Smooth muscle cell (in vitro differentiated cells): ENCODE measurements at regions not wholly inside any gene's neighbourhood (a gene's known extent, or its start where the extent isn't known, plus 50 kb on each side); places are given as distances from the start of the nearest gene placed in this dataset.

Experiments
- DNase-seq: peaks from one replicate; lab custom pipeline; 2025; ENCODE audit not compliant: unreplicated experiment; lab: John Stamatoyannopoulos, UW
- H2AFZ ChIP-seq: fragments of 200-600 bp; sonication (generic); 2 replicates; pipeline ENCODE4 v1.6.0; 2016; ENCODE audit warnings: antibody characterized with exemption, low read depth, mild to moderate bottlenecking
- H3F3A ChIP-seq: fragments of 200-600 bp; sonication (generic); 2 replicates; pipeline ENCODE4 v1.6.0; 2017; ENCODE audit warnings: antibody characterized with exemption, low read depth
- H3K27ac ChIP-seq: fragments of 200-600 bp; sonication (generic); 2 replicates; pipeline ENCODE4 v1.5.1; 2016; ENCODE audit warnings: low read depth, mild to moderate bottlenecking
- H3K27me3 ChIP-seq: fragments of 200-600 bp; sonication (generic); 2 replicates; pipeline ENCODE4 v1.6.1; 2016; ENCODE audit warnings: low read depth, mild to moderate bottlenecking
- H3K36me3 ChIP-seq: fragments of 200-600 bp; sonication (generic); 2 replicates; pipeline ENCODE4 v1.5.1; 2016; ENCODE audit warnings: low read depth
- H3K4me1 ChIP-seq: fragments of 200-600 bp; sonication (generic); 2 replicates; pipeline ENCODE4 v1.5.1; 2016; ENCODE audit warnings: low read depth
- H3K4me2 ChIP-seq: fragments of 200-600 bp; sonication (generic); 2 replicates; pipeline ENCODE4 v1.6.0; 2016; ENCODE audit warnings: mild to moderate bottlenecking
- H3K4me3 ChIP-seq: fragments of 200-600 bp; sonication (generic); 2 replicates; pipeline ENCODE4 v1.5.1; 2016; ENCODE audit warnings: mild to moderate bottlenecking
- H3K79me2 ChIP-seq: fragments of 200-600 bp; sonication (generic); 2 replicates; pipeline ENCODE4 v1.6.0; 2016; ENCODE audit warnings: low read depth, mild to moderate bottlenecking
- H3K9ac ChIP-seq: fragments of 200-600 bp; sonication (generic); 2 replicates; pipeline ENCODE4 v1.6.0; 2016; ENCODE audit warnings: low read depth
- H3K9me3 ChIP-seq: fragments of 200-600 bp; sonication (generic); replicated peaks from 2 replicates; pipeline ENCODE4 v1.5.1; 2016; ENCODE audit warnings: low read depth
- H4K20me1 ChIP-seq: fragments of 200-600 bp; sonication (generic); 2 replicates; pipeline ENCODE4 v1.6.0; 2016; ENCODE audit warnings: low read depth
- CTCF ChIP-seq: fragments of 200-600 bp; sonication (generic); IDR thresholded peaks from 2 replicates; pipeline ENCODE4 v1.5.1; 2017; ENCODE audit warnings: borderline replicate concordance, mild to moderate bottlenecking, antibody characterized with exemption; ENCODE audit not compliant: insufficient read depth, poor library complexity, severe bottlenecking
- WGBS: methylation state at CpG from one replicate; pipeline ENCODE4 v1.1.7; 2016; ENCODE audit warnings: low lambda C conversion rate; 5-methylcytosine and 5-hydroxymethylcytosine counted together

- 90% methylated on average over 12 of the region's 12 CpGs for WGBS
- no peaks in the 10 kb centered on the region for H4K20me1 ChIP-seq
- no peaks in the 10 kb centered on the region for H3K79me2 ChIP-seq
- H3K27ac ChIP-seq: peak overlapping the region; percentile 77
- H3K9me3 ChIP-seq: no peaks in the 10 kb centered on the region
- H3K36me3 ChIP-seq: no peaks in the 10 kb centered on the region
- peaks cover 7% of the 10 kb centered on the region for H3K4me1 ChIP-seq
- peak overlapping the region; percentile 71 for H3K4me2 ChIP-seq
- no peak overlapping the region for H3K9ac ChIP-seq
- H3F3A ChIP-seq: peaks cover 7% of the 10 kb centered on the region
- H3K4me3 ChIP-seq: no peak overlapping the region
- H2AFZ ChIP-seq: no peak overlapping the region
- no peak for TF ChIP-seq CTCF
- no peak for DNase-seq
- no peaks in the 10 kb centered on the region for H3K27me3 ChIP-seq
Observed at GRCh38 chr1:244162786-244163530, 111.9 kb downstream of the ZBTB18 start.

- H4K20me1 ChIP-seq: no peaks in the 10 kb centered on the region
- no peaks in the 10 kb centered on the region for H3K27me3 ChIP-seq
- H3K4me3 ChIP-seq: peak overlapping the region; percentile 27
- no peak for DNase-seq
- no peak overlapping the region for H3K9ac ChIP-seq
- H3K27ac ChIP-seq: peak overlapping the region; percentile 77
- no peaks in the 10 kb centered on the region for H3K36me3 ChIP-seq
- H3K79me2 ChIP-seq: no peaks in the 10 kb centered on the region
- no peak for TF ChIP-seq CTCF
- peaks cover 7% of the 10 kb centered on the region for H3K4me1 ChIP-seq
- peak overlapping the region; percentile 71 for H3K4me2 ChIP-seq
- no peaks in the 10 kb centered on the region for H3K9me3 ChIP-seq
- WGBS: 12% methylated on average over 8 of the region's 8 CpGs
- H2AFZ ChIP-seq: no peak overlapping the region
- peaks cover 7% of the 10 kb centered on the region for H3F3A ChIP-seq
Observed at GRCh38 chr1:244163861-244164510, 112.9 kb downstream of the ZBTB18 start.

DNA sequence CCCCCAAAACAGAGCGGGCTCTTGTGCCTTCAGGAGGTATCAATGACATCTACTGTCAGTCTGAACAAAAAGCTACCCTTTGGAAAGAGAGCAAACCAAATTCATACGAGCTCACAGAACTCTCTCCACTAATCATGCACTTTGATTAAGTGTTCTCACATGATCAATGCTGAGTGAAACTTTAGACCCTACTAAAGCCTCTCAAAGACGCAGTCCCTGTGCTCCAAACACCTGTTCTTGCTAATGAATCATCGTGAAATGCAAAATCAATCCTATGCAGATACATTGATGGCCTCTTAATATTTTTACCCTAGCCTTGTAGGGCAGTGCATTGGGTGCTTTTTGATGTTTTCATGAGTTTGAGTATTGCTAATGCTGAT lies 113.4 kb downstream of the ZBTB18 start:
- Histone ChIP-seq H4K20me1 (no peaks in the 10 kb centered on the region), H3K4me1 (peaks cover 7% of the 10 kb centered on the region), H3F3A (peaks cover 7% of the 10 kb centered on the region), H2AFZ (no peak overlapping the region), H3K27me3 (no peaks in the 10 kb centered on the region), H3K36me3 (no peaks in the 10 kb centered on the region), H3K4me2 (peak overlapping the region; percentile 30), H3K79me2 (no peaks in the 10 kb centered on the region), H3K27ac (peak overlapping the region; percentile 38), H3K4me3 (no peak overlapping the region), H3K9me3 (no peaks in the 10 kb centered on the region), H3K9ac (no peak overlapping the region)
- DNase-seq: no peak
- no peak for TF ChIP-seq CTCF
- 80% methylated on average over 4 of the region's 4 CpGs for WGBS
